Testis (tissue), 2 donors: ENCODE measurements at regions not wholly inside any gene's neighbourhood (a gene's known extent, or its start where the extent isn't known, plus 50 kb on each side); places are given as distances from the start of the nearest gene placed in this dataset.

Source experiments
- CTCF ChIP-seq, 3 experiments: fragments of 450-650 bp in 2 of 3; fragments of 200-600 bp in 1 of 3; sonication (generic) in 1 of 3; IDR thresholded peaks; one replicate each; pipeline ENCODE4 v1.5.1; 2016 to 2019; ENCODE audit warnings: antibody characterized with exemption in 3 of 3, mild to moderate bottlenecking in 2 of 3, moderate library complexity in 1 of 3
- POLR2A ChIP-seq: fragments of 450-650 bp; IDR thresholded peaks from one replicate; pipeline ENCODE4 v1.6.1; 2017; ENCODE audit warnings: antibody characterized with exemption, mild to moderate bottlenecking, moderate library complexity

GRCh38 chr5:25579111-25579510 lies 934.3 kb upstream of the CDH10 start:
- TF ChIP-seq CTCF (IDR thresholded peaks at IDR 0.05) (no peak), POLR2A (no peak)
